ENCODE measurements at regions not wholly inside any gene's neighbourhood (a gene's known extent, or its start where the extent isn't known, plus 50 kb on each side); places are given as distances from the start of the nearest gene placed in this dataset.

GRCh38 chr10:30752481-30752881 lies 122.9 kb upstream of the LYZL2 start:
- intact Hi-C loops (cut with DNase I), result loop anchor here (5.0 to 10.0 kb wide), 2 partner anchors 742 to 1055 kb away; no protein-coding TSS in a partner anchor
- H3K9me3 ChIP-seq, result no peaks in the 10 kb centered on the region
- no peaks in the 10 kb centered on the region for H3K27me3 ChIP-seq (replicated peaks; ENCODE audit: insufficient read depth)
- DNase-seq (ENCODE audit: low spot score), result no peak
- 91% methylated on average over 10 of the region's 10 CpGs for WGBS
- no peak overlapping the region for H3K27ac ChIP-seq
- TF ChIP-seq CTCF (IDR thresholded peaks at IDR 0.05) (no peak), POLR2AphosphoS5 (IDR thresholded peaks at IDR 0.05) (no peak), POLR2A (IDR thresholded peaks at IDR 0.05) (no peak)
- no peak overlapping the region for H3K4me3 ChIP-seq
- H3K4me1 ChIP-seq (replicated peaks), result no peaks in the 10 kb centered on the region
- no peaks in the 10 kb centered on the region for H3K36me3 ChIP-seq

GRCh38 chr10:30751678-30752331 lies 122.3 kb upstream of the LYZL2 start:
- Histone ChIP-seq H3K9me3 (no peaks in the 10 kb centered on the region), H3K27ac (no peak overlapping the region), H3K27me3 (replicated peaks; ENCODE audit: insufficient read depth) (no peaks in the 10 kb centered on the region), H3K4me3 (no peak overlapping the region), H3K36me3 (no peaks in the 10 kb centered on the region), H3K4me1 (replicated peaks) (no peaks in the 10 kb centered on the region)
- peak; percentile 21 for TF ChIP-seq POLR2AphosphoS5 (IDR thresholded peaks at IDR 0.05)
- no peak for TF ChIP-seq POLR2A (IDR thresholded peaks at IDR 0.05)
- TF ChIP-seq CTCF (IDR thresholded peaks at IDR 0.05), result peak in 3 of 4 experiments; percentile 42 to 86 (median 71)
- intact Hi-C loops (cut with DNase I), result loop anchor here (5.0 to 10.0 kb wide), 2 partner anchors 743 to 1055 kb away; no protein-coding TSS in a partner anchor
- WGBS, result 66% methylated on average over 14 of the region's 14 CpGs
- peak; percentile 31 for DNase-seq (ENCODE audit: low spot score)

- H3K4me3 ChIP-seq, result no peak overlapping the region
- intact Hi-C loops (cut with DNase I), result loop anchor here (5.0 to 10.0 kb wide), 2 partner anchors 744 to 1056 kb away; no protein-coding TSS in a partner anchor
Measured at GRCh38 chr10:30750971-30751677, 121.6 kb upstream of the LYZL2 start.

GRCh38 chr10:30749385-30749784 lies 119.8 kb upstream of the LYZL2 start:
- Histone ChIP-seq H3K4me1 (replicated peaks) (no peaks in the 10 kb centered on the region), H3K36me3 (no peaks in the 10 kb centered on the region), H3K27ac (no peak overlapping the region), H3K4me3 (no peak overlapping the region), H3K9me3 (no peaks in the 10 kb centered on the region), H3K27me3 (replicated peaks; ENCODE audit: insufficient read depth) (no peaks in the 10 kb centered on the region)
- DNase-seq (ENCODE audit: low spot score), result no peak
- intact Hi-C loops (cut with DNase I), result no loop called here
- TF ChIP-seq POLR2AphosphoS5 (IDR thresholded peaks at IDR 0.05) (no peak), CTCF (IDR thresholded peaks at IDR 0.05) (no peak), POLR2A (IDR thresholded peaks at IDR 0.05) (no peak)
- 95% methylated on average over 8 of the region's 8 CpGs for WGBS

More at GRCh38 chr10:30750971-30751677, 121.6 kb upstream of the LYZL2 start:
- H3K36me3 ChIP-seq, result no peaks in the 10 kb centered on the region
- no peak for DNase-seq (ENCODE audit: low spot score)
- WGBS, result 75% methylated on average over 10 of the region's 10 CpGs
- H3K27ac ChIP-seq, result no peak overlapping the region
- no peaks in the 10 kb centered on the region for H3K4me1 ChIP-seq (replicated peaks)
- no peaks in the 10 kb centered on the region for H3K27me3 ChIP-seq (replicated peaks; ENCODE audit: insufficient read depth)
- no peak for TF ChIP-seq POLR2A (IDR thresholded peaks at IDR 0.05)
- no peak for TF ChIP-seq POLR2AphosphoS5 (IDR thresholded peaks at IDR 0.05)
- no peak for TF ChIP-seq CTCF (IDR thresholded peaks at IDR 0.05)
- H3K9me3 ChIP-seq, result no peaks in the 10 kb centered on the region
